Mesendoderm (in vitro differentiated cells): ENCODE measurements at regions not wholly inside any gene's neighbourhood (a gene's known extent, or its start where the extent isn't known, plus 50 kb on each side); places are given as distances from the start of the nearest gene placed in this dataset.
"Not testable (repeated sequence)": the region's sequence is repeated elsewhere in the genome, so short reads cannot be mapped to it uniquely, and the experiment has no call there.

Experiments used
- DNase-seq: peaks from one replicate; pipeline ENCODE4 v3.0.0; 2013
- H2AK5ac ChIP-seq: 2 replicates; pipeline ENCODE4 v1.6.1; 2013; ENCODE audit warnings: low read length, inconsistent platforms
- H2BK120ac ChIP-seq: 2 replicates; pipeline ENCODE4 v1.6.1; 2013; ENCODE audit warnings: low read depth, mild to moderate bottlenecking, low read length, moderate library complexity, mixed read lengths
- H2BK15ac ChIP-seq: replicated peaks from 2 replicates; pipeline ENCODE4 v1.6.1; 2013; ENCODE audit warnings: low read depth, mild to moderate bottlenecking, moderate library complexity
- H2BK5ac ChIP-seq: 2 replicates; pipeline ENCODE4 v1.6.1; 2013; ENCODE audit warnings: low read length, inconsistent platforms
- H3K18ac ChIP-seq: 2 replicates; pipeline ENCODE4 v1.6.1; 2013; ENCODE audit warnings: mild to moderate bottlenecking, low read length, mixed read lengths
- H3K23ac ChIP-seq: one replicate; pipeline ENCODE4 v1.6.1; 2013; ENCODE audit warnings: low read length
- H3K27ac ChIP-seq: 2 replicates; pipeline ENCODE4 v1.5.1; 2013; ENCODE audit warnings: low read depth, mild to moderate bottlenecking, inconsistent platforms, low read length, moderate library complexity
- H3K27me3 ChIP-seq: 2 replicates; pipeline ENCODE4 v1.6.1; 2013; ENCODE audit warnings: low read length, control low read depth, mild to moderate bottlenecking, inconsistent platforms; ENCODE audit not compliant: insufficient read depth, poor library complexity
- H3K36me3 ChIP-seq: 2 replicates; pipeline ENCODE4 v1.6.1; 2013; ENCODE audit warnings: low read length, inconsistent platforms; ENCODE audit not compliant: control insufficient read depth, insufficient read depth
- H3K4ac ChIP-seq: one replicate; pipeline ENCODE4 v1.6.1; 2013; ENCODE audit warnings: low read depth, mild to moderate bottlenecking, low read length, moderate library complexity
- H3K4me1 ChIP-seq: 2 replicates; pipeline ENCODE4 v1.6.1; 2013; ENCODE audit warnings: low read depth, low read length, inconsistent platforms; ENCODE audit not compliant: control insufficient read depth
- H3K4me2 ChIP-seq: 2 replicates; pipeline ENCODE4 v1.6.1; 2013; ENCODE audit warnings: low read length
- H3K4me3 ChIP-seq: 2 replicates; pipeline ENCODE4 v1.5.1; 2013; ENCODE audit warnings: mild to moderate bottlenecking, low read length
- H3K56ac ChIP-seq: one replicate; pipeline ENCODE4 v1.6.1; 2013; ENCODE audit warnings: low read length
- H3K79me1 ChIP-seq: 2 replicates; pipeline ENCODE4 v1.6.1; 2013; ENCODE audit warnings: low read length, inconsistent platforms
- H3K79me2 ChIP-seq: 2 replicates; pipeline ENCODE4 v1.6.1; 2013; ENCODE audit warnings: mild to moderate bottlenecking, low read length; ENCODE audit not compliant: control insufficient read depth, insufficient read depth
- H3K9ac ChIP-seq: 2 replicates; pipeline ENCODE4 v1.6.1; 2013; ENCODE audit warnings: low read length, inconsistent platforms
- H4K5ac ChIP-seq: one replicate; pipeline ENCODE4 v1.6.1; 2013; ENCODE audit warnings: low read length
- H4K8ac ChIP-seq: one replicate; pipeline ENCODE4 v1.6.1; 2013; ENCODE audit warnings: low read depth, mild to moderate bottlenecking, control low read depth, low read length, moderate library complexity
- WGBS: extraction: QIAGEN DNeasy Blood & Tissue Kit; methylation state at CpG from one replicate; pipeline ENCODE4 v1.1.7; 2013; ENCODE audit warnings: low lambda C conversion rate, missing lambda C conversion rate; ENCODE audit not compliant: insufficient coverage; ENCODE audit errors: extremely low coverage; 5-methylcytosine and 5-hydroxymethylcytosine counted together

DNA sequence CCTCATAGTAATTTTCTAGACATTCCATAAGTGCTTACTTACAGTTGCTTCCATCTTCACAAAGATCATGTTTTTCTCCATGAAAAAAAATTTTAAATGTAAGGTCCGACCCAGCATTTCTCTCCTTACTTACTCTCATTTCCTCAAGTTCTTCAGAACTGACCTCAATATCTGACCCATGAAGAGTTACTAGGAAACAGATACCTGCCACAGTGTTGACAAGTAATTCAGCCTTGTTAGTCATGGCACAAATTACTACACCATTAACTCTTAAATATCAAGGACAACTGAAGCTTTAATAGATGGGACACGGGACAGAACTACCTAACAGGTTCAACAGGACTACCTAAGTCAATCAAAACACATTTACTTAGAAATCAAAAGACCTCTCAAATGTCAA is 316.2 kb downstream of the POM121L12 start:
- no peak overlapping the region for H3K4me2 ChIP-seq
- H3K56ac ChIP-seq = no peak overlapping the region
- H3K79me2 ChIP-seq = no peaks in the 10 kb centered on the region
- H4K8ac ChIP-seq = no peak overlapping the region
- H3K4me1 ChIP-seq = no peaks in the 10 kb centered on the region
- H3K36me3 ChIP-seq = no peaks in the 10 kb centered on the region
- H3K23ac ChIP-seq = no peak overlapping the region
- H3K79me1 ChIP-seq = no peaks in the 10 kb centered on the region
- H3K18ac ChIP-seq = no peak overlapping the region
- no peak overlapping the region for H2AK5ac ChIP-seq
- H3K27me3 ChIP-seq = no peaks in the 10 kb centered on the region
- no peak for DNase-seq
- no peak overlapping the region for H3K4me3 ChIP-seq
- WGBS = no CpG with 5 or more reads among the region's 2 CpGs
- H4K5ac ChIP-seq = no peak overlapping the region
- H2BK5ac ChIP-seq = no peak overlapping the region
- H3K4ac ChIP-seq = no peak overlapping the region
- no peak overlapping the region for H3K9ac ChIP-seq
- no peak overlapping the region for H2BK120ac ChIP-seq
- H3K27ac ChIP-seq = no peak overlapping the region
- H2BK15ac ChIP-seq = no peak overlapping the region

DNA sequence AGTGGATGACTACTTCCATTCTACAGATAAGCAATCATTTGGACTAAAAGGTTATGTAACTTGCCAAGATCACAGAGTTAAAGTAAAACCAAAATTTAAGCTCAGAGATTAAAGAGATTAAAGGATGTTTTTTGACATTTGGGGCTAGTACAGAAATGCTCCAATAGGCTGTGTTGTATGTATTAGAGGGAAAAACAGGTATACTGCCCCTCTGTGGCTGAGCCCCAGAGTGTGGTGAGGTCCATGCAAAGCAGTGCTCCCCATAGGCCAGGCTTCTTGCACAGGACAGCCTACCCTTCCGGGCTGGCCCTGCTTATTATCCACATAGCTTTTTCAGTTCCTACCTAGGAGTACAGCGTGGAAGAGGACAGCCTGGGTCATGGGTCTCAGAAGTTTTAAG is 322.8 kb downstream of the POM121L12 start:
- H2BK5ac ChIP-seq = no peak overlapping the region
- no peak overlapping the region for H4K5ac ChIP-seq
- no peak overlapping the region for H3K4ac ChIP-seq
- H3K4me3 ChIP-seq = no peak overlapping the region
- no peaks in the 10 kb centered on the region for H3K36me3 ChIP-seq
- no peak overlapping the region for H4K8ac ChIP-seq
- H3K9ac ChIP-seq = no peak overlapping the region
- no peak overlapping the region for H3K23ac ChIP-seq
- no peaks in the 10 kb centered on the region for H3K79me1 ChIP-seq
- H2AK5ac ChIP-seq = no peak overlapping the region
- no peak overlapping the region for H2BK15ac ChIP-seq
- no peak overlapping the region for H3K27ac ChIP-seq
- no peak for DNase-seq
- WGBS = no CpG with 5 or more reads among the region's 2 CpGs
- H3K27me3 ChIP-seq = no peaks in the 10 kb centered on the region
- no peaks in the 10 kb centered on the region for H3K79me2 ChIP-seq
- no peak overlapping the region for H2BK120ac ChIP-seq
- H3K4me2 ChIP-seq = no peak overlapping the region
- no peak overlapping the region for H3K18ac ChIP-seq
- H3K4me1 ChIP-seq = no peaks in the 10 kb centered on the region
- H3K56ac ChIP-seq = no peak overlapping the region

DNA sequence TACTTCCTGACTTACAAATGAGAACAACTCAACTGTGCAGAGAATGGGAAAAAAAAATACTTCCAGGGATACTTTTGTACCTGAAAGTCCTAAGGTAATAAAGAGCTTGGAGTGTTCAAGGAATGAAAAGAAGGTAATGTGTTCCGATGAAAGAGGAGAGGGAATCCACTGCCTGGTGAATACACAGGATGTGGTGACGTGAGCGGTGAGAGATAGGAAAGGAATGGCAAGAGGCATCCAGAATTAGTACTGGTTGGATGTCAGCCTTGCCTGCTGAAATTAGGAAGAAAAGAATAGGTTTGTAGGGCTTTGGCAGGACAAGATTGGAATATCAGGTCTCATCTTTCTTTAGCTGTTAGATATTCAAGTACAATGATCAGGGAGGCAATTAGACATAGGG is 347.7 kb downstream of the POM121L12 start:
- WGBS = no CpG with 5 or more reads among the region's 3 CpGs
- no peak overlapping the region for H3K18ac ChIP-seq

DNA sequence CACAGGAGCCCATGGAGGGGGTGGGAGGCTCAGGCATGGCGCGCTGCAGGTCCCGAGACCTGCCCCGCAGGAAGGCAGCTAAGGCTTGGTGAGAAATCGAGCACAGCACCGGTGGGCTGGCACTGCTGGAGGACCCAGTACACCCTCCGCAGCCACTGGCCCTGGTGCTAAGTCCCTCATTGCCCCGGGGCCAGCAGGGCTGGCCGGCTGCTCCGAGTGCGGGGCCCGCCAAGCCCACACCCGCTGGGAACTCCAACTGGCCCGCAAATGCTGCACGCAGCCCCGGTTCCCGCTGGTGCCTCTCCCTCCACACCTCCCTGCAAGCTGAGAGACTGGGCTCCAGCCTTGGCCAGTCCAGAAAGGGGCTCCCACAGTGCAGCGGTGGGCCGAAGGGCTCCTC is 349.8 kb downstream of the POM121L12 start:
- no CpG with 5 or more reads among the region's 19 CpGs for WGBS

More for the DNA sequence above, 347.7 kb downstream of the POM121L12 start:
- Histone ChIP-seq H4K8ac (no peak overlapping the region), H3K79me1 (no peaks in the 10 kb centered on the region), H2BK5ac (no peak overlapping the region), H3K27me3 (no peaks in the 10 kb centered on the region), H4K5ac (no peak overlapping the region), H3K79me2 (no peaks in the 10 kb centered on the region), H2BK15ac (no peak overlapping the region), H3K4me3 (no peak overlapping the region), H3K9ac (no peak overlapping the region), H3K4ac (no peak overlapping the region), H3K23ac (no peak overlapping the region), H3K56ac (no peak overlapping the region), H2BK120ac (no peak overlapping the region), H3K27ac (no peak overlapping the region), H3K4me1 (no peaks in the 10 kb centered on the region), H3K36me3 (no peaks in the 10 kb centered on the region), H3K4me2 (no peak overlapping the region), H2AK5ac (no peak overlapping the region)
- peak; percentile 63 for DNase-seq

DNA sequence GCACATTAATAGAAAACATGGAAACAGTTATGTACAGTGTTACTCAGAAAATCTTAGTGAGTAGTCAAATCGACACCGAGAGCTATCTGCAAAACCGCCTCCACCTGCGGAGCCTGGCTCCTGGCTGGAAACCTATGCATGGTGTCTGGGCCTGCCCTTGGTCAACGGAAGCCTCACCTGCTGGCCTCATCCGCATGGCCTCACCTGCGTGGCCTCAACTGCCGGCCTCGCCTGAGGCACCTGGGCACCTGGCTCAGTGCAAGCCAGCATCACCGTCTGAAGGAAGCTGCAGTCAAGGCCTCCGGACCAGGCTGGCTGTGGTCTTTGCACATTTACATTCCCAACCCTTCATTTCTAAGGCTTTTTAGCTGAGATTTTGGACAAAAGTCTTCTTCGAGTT is 352.1 kb downstream of the POM121L12 start:
- no peak overlapping the region for H3K23ac ChIP-seq
- no peaks in the 10 kb centered on the region for H3K36me3 ChIP-seq
- no peaks in the 10 kb centered on the region for H3K79me1 ChIP-seq
- no peak for DNase-seq
- H3K9ac ChIP-seq = no peak overlapping the region
- H2BK5ac ChIP-seq = no peak overlapping the region
- no peak overlapping the region for H3K27ac ChIP-seq
- H2BK15ac ChIP-seq = no peak overlapping the region
- no peak overlapping the region for H4K8ac ChIP-seq
- H3K4me3 ChIP-seq = no peak overlapping the region
- H2AK5ac ChIP-seq = no peak overlapping the region
- H3K4ac ChIP-seq = no peak overlapping the region
- no peak overlapping the region for H3K4me2 ChIP-seq
- H3K27me3 ChIP-seq = no peaks in the 10 kb centered on the region
- no peak overlapping the region for H2BK120ac ChIP-seq
- H3K4me1 ChIP-seq = no peaks in the 10 kb centered on the region
- H3K56ac ChIP-seq = no peak overlapping the region
- no peak overlapping the region for H3K18ac ChIP-seq
- H4K5ac ChIP-seq = no peak overlapping the region
- no peaks in the 10 kb centered on the region for H3K79me2 ChIP-seq
- no CpG with 5 or more reads among the region's 12 CpGs for WGBS

More for the DNA sequence above, 349.8 kb downstream of the POM121L12 start:
- not testable (repeated sequence) for H2BK15ac ChIP-seq, H2BK120ac ChIP-seq, H3K23ac ChIP-seq, H3K4ac ChIP-seq, H4K5ac ChIP-seq, H2AK5ac ChIP-seq, H3K36me3 ChIP-seq, H3K4me1 ChIP-seq, H3K56ac ChIP-seq, H3K27ac ChIP-seq, H3K4me2 ChIP-seq, H3K18ac ChIP-seq, H3K79me2 ChIP-seq, H4K8ac ChIP-seq, H3K4me3 ChIP-seq, H2BK5ac ChIP-seq, H3K27me3 ChIP-seq, H3K9ac ChIP-seq, DNase-seq, H3K79me1 ChIP-seq

DNA sequence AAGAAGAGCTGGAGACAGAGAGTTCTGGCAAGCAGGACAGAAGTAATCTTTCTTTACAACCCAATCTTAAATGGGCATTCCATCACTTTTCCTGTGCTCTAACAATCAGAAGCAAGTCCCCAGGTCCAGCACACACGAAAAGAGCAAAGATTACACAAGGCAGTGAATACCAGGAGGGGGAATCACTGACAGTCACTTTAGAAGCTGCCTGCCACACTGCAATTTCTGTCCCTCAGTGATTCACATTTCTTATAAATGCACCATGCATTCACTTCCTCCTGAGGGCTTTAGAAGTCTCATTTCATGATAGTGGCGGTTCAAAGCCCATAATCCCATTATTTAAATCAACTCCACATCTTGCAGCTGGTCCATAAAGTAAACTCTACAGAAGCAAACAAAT is 362.5 kb downstream of the POM121L12 start:
- Histone ChIP-seq H3K36me3 (no peaks in the 10 kb centered on the region), H3K4me3 (no peak overlapping the region), H4K8ac (no peak overlapping the region), H3K27ac (no peak overlapping the region), H3K27me3 (no peaks in the 10 kb centered on the region), H2BK120ac (no peak overlapping the region), H3K4me2 (no peak overlapping the region), H2AK5ac (no peak overlapping the region), H3K79me1 (no peaks in the 10 kb centered on the region), H3K9ac (no peak overlapping the region), H3K56ac (no peak overlapping the region), H3K18ac (no peak overlapping the region), H2BK15ac (no peak overlapping the region), H2BK5ac (no peak overlapping the region), H3K4me1 (no peaks in the 10 kb centered on the region), H3K23ac (no peak overlapping the region), H3K79me2 (no peaks in the 10 kb centered on the region), H3K4ac (no peak overlapping the region), H4K5ac (no peak overlapping the region)
- no CpG with 5 or more reads among the region's 2 CpGs for WGBS
- DNase-seq = no peak
